OCI-LY3 (cell line): ENCODE measurements at regions not wholly inside any gene's neighbourhood (a gene's known extent, or its start where the extent isn't known, plus 50 kb on each side); places are given as distances from the start of the nearest gene placed in this dataset.
A peak's percentile ranks its signal among the peaks of the same experiment; 100 is the strongest.

Experiments used
- EZH2phosphoT487 ChIP-seq: fragments of 200-600 bp; shearing (Covaris generic); IDR thresholded peaks from 2 replicates; pipeline ENCODE4 v1.6.1; 2018; ENCODE audit warnings: antibody characterized with exemption, mixed run types, low read depth
- TF ChIP-seq, protein P1 (sequence below): fragments of 200-600, 300-600 bp; sonication (generic); IDR thresholded peaks from 2 replicates; pipeline ENCODE4 v1.5.1; 2014; ENCODE audit warnings: antibody characterized with exemption, low read length, low read depth

- TF ChIP-seq, protein P1, sequence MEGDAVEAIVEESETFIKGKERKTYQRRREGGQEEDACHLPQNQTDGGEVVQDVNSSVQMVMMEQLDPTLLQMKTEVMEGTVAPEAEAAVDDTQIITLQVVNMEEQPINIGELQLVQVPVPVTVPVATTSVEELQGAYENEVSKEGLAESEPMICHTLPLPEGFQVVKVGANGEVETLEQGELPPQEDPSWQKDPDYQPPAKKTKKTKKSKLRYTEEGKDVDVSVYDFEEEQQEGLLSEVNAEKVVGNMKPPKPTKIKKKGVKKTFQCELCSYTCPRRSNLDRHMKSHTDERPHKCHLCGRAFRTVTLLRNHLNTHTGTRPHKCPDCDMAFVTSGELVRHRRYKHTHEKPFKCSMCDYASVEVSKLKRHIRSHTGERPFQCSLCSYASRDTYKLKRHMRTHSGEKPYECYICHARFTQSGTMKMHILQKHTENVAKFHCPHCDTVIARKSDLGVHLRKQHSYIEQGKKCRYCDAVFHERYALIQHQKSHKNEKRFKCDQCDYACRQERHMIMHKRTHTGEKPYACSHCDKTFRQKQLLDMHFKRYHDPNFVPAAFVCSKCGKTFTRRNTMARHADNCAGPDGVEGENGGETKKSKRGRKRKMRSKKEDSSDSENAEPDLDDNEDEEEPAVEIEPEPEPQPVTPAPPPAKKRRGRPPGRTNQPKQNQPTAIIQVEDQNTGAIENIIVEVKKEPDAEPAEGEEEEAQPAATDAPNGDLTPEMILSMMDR, result peak; percentile 84
- no peak for TF ChIP-seq EZH2phosphoT487
These were observed 580.4 kb upstream of the TBL1XR1 start for GRCh38 chr3:177777699-177778098.
